HL-60/S4 treated with phorbol 12-myristate 13-acetate at 8.2 ng/mL for 4 days and 3 days (cell line): ENCODE measurements at regions not wholly inside any gene's neighbourhood (a gene's known extent, or its start where the extent isn't known, plus 50 kb on each side); places are given as distances from the start of the nearest gene placed in this dataset.

ENCODE experiments used
- in situ Hi-C: fragments of 300-500 bp; cut with MboI; formaldehyde crosslinking; loops from 2 replicates; pipeline ENCODE4 v1.15.0; 2022; ENCODE audit warnings: low sequenced_read_pairs

DNA sequence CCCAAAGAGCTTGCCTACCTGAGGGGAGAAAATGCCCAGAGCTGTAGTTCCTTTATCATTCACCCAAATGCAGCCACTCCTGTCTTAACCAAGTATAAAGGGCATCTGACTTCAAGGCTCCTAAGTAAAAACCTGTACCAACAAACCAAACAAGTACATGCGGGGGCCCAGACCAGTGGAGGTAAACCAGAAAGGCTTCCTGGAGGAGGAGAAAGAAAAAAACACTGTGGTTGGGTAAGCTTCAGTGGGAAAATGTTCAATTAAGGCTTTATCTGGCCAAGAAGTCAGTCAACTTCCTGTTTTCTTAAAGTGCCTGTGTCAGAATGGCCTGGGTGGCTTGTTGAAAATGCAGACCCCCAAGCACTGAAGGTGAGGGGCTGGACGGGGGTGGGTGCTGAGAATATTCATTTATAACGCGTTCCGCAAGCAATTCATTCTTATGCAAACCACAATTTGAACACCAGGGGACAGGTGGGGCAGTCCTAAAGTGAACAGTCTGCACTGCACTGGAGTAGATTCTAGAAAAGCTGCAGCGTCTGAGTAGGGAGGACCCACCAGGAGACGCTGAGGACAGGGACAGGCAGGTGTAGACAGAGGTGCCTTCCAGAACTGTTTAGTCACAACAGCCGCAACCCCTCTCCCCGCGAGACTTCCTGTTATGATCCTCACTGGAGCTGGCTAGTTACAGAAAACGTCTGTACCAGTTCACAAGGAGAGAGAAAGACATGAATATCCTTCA is 467.1 kb downstream of the SOX9 start:
- in situ Hi-C loops = no loop called here

- in situ Hi-C loops = no loop called here
Measured at GRCh38 chr17:72588561-72588960, 467.7 kb downstream of the SOX9 start.

DNA sequence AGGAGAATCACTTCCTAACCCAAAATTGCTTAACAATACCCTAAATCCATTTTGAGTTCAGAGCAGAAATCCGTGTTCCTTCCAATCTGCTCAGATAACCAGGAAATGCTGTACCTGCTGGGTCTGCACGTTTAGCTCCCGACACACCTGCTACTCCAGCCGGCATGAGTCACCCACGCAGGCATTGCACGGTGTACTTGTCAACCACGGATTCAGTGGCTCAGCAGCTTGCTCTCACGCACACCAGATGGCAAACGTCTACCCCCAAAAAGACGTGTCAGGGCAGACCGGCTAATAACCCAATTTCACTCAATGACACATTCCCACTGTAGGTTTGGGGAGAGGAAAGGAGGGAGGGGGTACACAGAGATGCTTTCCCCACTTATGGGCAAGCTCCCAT is 468.1 kb downstream of the SOX9 start:
- in situ Hi-C loops = no loop called here

- in situ Hi-C loops = no loop called here
Measured at GRCh38 chr17:72590382-72590781, 469.6 kb downstream of the SOX9 start.

GRCh38 chr17:72590882-72591281 is 470.1 kb downstream of the SOX9 start:
- in situ Hi-C loops = no loop called here

DNA sequence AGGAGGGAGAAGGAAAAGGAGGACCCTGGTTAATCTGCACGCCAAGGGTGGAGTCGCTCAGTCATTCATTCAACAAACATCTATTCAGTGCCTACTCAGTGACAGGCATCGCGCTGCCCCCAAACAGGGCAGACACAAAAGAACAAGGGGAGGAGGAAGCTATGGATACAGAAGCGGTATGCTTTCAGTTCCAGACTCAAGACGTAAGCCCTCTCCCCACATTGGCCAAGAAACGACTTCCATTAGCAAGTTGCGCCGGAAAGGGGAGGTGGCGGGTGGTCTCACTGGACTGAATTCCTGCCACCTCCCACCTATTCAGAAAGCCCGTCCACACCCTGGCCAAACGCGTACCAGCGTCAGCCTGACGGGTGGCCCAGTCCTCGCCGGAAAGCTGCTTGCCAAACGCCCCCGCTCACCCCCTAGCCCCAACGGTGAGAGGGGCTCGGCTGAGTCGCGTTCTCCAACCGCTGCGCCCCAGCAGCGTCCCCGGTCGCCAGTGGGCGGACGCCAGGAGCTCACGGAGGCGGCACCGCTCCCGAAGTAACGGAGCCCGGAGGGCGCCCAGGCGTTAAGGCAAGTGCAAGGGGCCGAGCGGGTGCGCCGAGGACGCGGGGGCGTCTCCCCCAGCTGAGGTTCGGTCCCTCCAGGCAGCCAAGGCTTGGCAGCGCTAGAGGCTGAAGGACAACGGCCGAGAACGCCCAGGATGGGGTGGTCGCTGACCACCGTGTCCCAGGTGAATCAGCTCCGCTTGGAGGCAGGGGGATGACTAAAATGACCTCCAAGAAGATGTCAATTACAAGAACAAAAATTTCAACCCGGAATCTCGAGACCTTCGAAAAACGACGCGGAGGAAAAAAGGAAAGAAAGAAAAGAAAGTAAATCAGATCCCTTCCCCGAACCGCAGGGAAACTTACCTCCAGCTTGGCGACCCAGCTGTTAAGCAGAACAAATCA is 470.7 kb downstream of the SOX9 start:
- in situ Hi-C loops = no loop called here

DNA sequence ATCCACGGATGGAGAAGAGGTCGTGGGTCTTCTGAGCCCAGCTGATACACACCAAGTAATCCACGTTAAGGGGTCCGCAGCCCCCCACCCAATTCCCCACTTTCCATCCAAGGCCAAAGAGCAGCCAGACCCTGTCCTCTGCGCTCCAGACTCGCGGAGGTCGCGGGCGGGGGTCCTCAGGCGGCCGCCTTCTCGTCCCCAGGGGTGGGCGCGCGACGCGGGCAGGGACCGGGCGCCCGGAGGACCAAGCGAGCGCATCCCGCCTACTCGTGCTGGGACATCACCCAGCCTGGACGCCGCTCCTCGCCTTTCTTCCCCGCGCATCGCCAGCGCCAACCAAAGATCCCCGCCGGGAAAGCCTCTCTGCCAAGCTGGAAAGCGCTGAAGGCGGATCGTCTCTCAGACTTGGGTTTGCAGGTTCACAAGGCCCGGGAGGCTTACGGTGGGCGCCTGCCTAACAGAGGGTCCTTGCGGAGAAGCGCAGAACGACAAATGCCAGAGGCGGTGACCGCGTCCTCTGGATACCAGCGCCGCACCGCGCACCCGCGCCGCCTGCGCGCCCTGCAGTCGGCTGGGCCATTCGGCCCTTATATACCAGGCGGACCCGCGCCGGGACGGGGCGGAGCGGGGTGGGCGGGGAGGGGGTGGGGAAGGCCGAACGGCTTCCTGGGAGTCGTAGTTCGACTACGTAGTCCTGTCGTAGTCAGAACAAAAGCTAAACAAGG is 471.6 kb downstream of the SOX9 start:
- in situ Hi-C loops = no loop called here

DNA sequence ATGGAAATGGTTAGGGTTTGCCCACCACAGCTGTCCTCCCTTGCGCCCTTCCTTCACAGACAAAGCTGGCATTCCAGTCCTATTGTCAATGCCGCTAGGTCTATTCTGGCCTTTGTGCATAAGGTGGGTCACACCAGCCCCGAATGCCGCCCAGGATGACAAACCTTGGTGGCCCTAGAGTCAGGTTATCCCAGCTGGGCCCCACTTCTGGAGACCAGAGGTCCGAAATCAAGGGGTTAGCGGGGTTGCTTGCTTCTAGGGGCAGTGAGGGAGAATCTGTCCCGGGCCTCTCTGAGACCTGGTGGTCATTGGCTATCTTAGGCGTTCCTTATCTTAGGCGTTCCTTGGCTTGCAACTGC is 472.1 kb downstream of the SOX9 start:
- in situ Hi-C loops = no loop called here

DNA sequence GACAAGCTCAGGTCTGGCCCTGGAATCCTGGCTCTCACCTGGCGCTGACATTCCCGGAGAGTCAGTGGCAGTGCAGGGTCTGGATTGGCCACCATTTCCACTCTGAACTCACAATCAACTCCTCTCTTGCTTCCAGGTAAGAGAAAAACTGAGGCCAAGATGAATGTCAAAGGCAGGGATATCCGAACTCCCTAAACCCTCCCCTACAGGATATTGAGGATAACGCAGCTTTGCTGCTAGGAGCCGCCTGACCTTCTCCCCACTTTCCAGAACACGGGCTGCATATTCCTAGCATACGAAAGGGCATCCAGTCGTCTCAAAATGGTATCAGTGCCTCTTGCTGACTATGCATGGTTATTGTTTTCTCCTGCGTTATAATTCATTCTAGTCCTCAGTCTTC is 473.4 kb downstream of the SOX9 start:
- in situ Hi-C loops = no loop called here
